GM19455 (cell line): ENCODE measurements at regions not wholly inside any gene's neighbourhood (a gene's known extent, or its start where the extent isn't known, plus 50 kb on each side); places are given as distances from the start of the nearest gene placed in this dataset.

Source experiments
- ATAC-seq: cut with Tn5 transposase; IDR thresholded peaks from one replicate; pipeline ENCODE4 v1.9.1; 2021; ENCODE audit not compliant: unreplicated experiment

GRCh38 chr6:19312241-19312978 lies 524.8 kb upstream of the ID4 start:
- ATAC-seq, result no peak

- ATAC-seq, result no peak
These were observed 519.7 kb upstream of the ID4 start for GRCh38 chr6:19317431-19317986.

GRCh38 chr6:19319005-19319404 lies 518.2 kb upstream of the ID4 start:
- ATAC-seq, result no peak

- ATAC-seq, result no peak
These were observed 517.0 kb upstream of the ID4 start for GRCh38 chr6:19320111-19320581.

GRCh38 chr6:19322691-19323485 lies 514.3 kb upstream of the ID4 start:
- no peak for ATAC-seq

GRCh38 chr6:19324376-19324775 lies 512.8 kb upstream of the ID4 start:
- no peak for ATAC-seq

GRCh38 chr6:19325335-19325789 lies 511.8 kb upstream of the ID4 start:
- ATAC-seq, result no peak

- ATAC-seq, result no peak
These were observed 509.9 kb upstream of the ID4 start for GRCh38 chr6:19327241-19327640.

GRCh38 chr6:19327661-19328060 lies 509.5 kb upstream of the ID4 start:
- no peak for ATAC-seq

- no peak for ATAC-seq
These were observed 508.1 kb upstream of the ID4 start for GRCh38 chr6:19329078-19329477.

- no peak for ATAC-seq
These were observed 506.1 kb upstream of the ID4 start for GRCh38 chr6:19331089-19331488.

- no peak for ATAC-seq
These were observed 504.2 kb upstream of the ID4 start for GRCh38 chr6:19332806-19333460.

GRCh38 chr6:19333936-19334335 lies 503.2 kb upstream of the ID4 start:
- ATAC-seq, result no peak

- ATAC-seq, result no peak
These were observed 500.6 kb upstream of the ID4 start for GRCh38 chr6:19336579-19336978.

- ATAC-seq, result no peak
These were observed 500.1 kb upstream of the ID4 start for GRCh38 chr6:19337101-19337500.

- ATAC-seq, result no peak
These were observed 494.6 kb upstream of the ID4 start for GRCh38 chr6:19342616-19343015.

GRCh38 chr6:19349429-19349828 lies 487.7 kb upstream of the ID4 start:
- ATAC-seq, result no peak

- no peak for ATAC-seq
These were observed 483.0 kb upstream of the ID4 start for GRCh38 chr6:19354181-19354580.

GRCh38 chr6:19356692-19357091 lies 480.5 kb upstream of the ID4 start:
- ATAC-seq, result no peak

GRCh38 chr6:19362396-19362795 lies 474.8 kb upstream of the ID4 start:
- no peak for ATAC-seq

GRCh38 chr6:19368511-19368910 lies 468.7 kb upstream of the ID4 start:
- no peak for ATAC-seq
